ENCODE measurements at regions not wholly inside any gene's neighbourhood (a gene's known extent, or its start where the extent isn't known, plus 50 kb on each side); places are given as distances from the start of the nearest gene placed in this dataset.
A peak's percentile ranks its signal among the peaks of the same experiment; 100 is the strongest.

- no peak for DNase-seq
Measured at GRCh38 chr7:148950806-148951205, 66.7 kb upstream of the EZH2 start.

GRCh38 chr7:148944935-148945934 lies 61.1 kb upstream of the EZH2 start:
- DNase-seq, result no peak

- DNase-seq, result peak; percentile 50
Measured at GRCh38 chr7:148941598-148942275, 57.6 kb upstream of the EZH2 start.

- peak; percentile 54 for DNase-seq
Measured at GRCh38 chr7:148940702-148941597, 56.9 kb upstream of the EZH2 start.

- no peak for DNase-seq
Measured at GRCh38 chr7:148939128-148939755, 55.2 kb upstream of the EZH2 start.

- no peak for DNase-seq
Measured at GRCh38 chr7:148935451-148935850, 51.4 kb upstream of the EZH2 start.

Measured in activated T-cell treated with anti-CD3 and anti-CD28 coated beads for 4 hours (primary cell).